ENCODE measurements at regions not wholly inside any gene's neighbourhood (a gene's known extent, or its start where the extent isn't known, plus 50 kb on each side); places are given as distances from the start of the nearest gene placed in this dataset.

GRCh38 chr4:62260254-62260653, 1060.1 kb downstream of the ADGRL3 start:
- DNase-seq (ENCODE audit: low read depth in 2 of 2) = no peak

- DNase-seq (ENCODE audit: low read depth in 2 of 2) = no peak
Observed at GRCh38 chr4:62256479-62256878, 1056.4 kb downstream of the ADGRL3 start.

DNA sequence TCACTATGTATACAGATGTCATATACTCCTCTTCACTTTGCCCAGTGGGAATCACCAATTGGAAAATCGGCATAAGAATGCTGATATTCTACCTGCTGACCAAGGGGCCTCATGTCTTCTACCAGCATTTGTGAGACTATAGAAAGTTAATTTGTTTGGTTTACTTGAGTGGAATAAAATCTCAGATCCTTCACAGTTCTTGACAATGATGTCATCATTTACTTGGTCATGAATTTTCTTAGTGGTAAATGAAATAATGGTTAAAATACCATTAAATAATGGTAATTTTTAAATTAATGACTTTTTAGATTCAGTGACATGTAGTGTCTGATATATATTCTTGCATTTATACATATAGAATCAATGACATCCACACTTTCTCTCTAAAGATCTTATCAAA, 1052.6 kb downstream of the ADGRL3 start:
- DNase-seq (ENCODE audit: low read depth in 2 of 2) = no peak

GRCh38 chr4:62250100-62250499, 1050.0 kb downstream of the ADGRL3 start:
- DNase-seq (ENCODE audit: low read depth in 2 of 2) = no peak

GRCh38 chr4:62243895-62244294, 1043.8 kb downstream of the ADGRL3 start:
- no peak for DNase-seq (ENCODE audit: low read depth in 2 of 2)

DNA sequence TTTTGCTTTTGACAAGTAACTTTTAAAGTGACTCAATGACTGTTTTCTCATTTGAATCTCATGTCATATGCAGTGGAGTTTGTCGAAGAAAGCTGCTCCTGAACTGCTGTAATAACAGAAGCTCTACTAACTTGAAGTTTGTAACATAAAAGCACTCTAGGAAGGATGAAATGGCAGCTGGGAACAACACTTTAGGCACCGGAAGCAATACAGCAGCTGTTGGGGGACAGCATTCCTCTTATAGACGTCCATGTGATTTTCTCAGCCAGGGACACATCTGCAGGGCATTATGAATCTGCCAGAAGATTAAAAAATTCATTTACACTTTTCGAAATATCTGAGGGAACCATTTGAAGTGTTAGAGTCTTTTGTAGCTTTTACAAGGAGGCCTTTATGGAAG, 1035.8 kb downstream of the ADGRL3 start:
- no peak for DNase-seq (ENCODE audit: low read depth in 2 of 2)

- no peak for DNase-seq (ENCODE audit: low read depth in 2 of 2)
Observed at GRCh38 chr4:62232814-62233213, 1032.7 kb downstream of the ADGRL3 start.

- DNase-seq (ENCODE audit: low read depth in 2 of 2) = no peak
Observed at GRCh38 chr4:62231994-62232393, 1031.9 kb downstream of the ADGRL3 start.

- no peak for DNase-seq (ENCODE audit: low read depth in 2 of 2)
Observed at GRCh38 chr4:62226082-62226481, 1026.0 kb downstream of the ADGRL3 start.

DNA sequence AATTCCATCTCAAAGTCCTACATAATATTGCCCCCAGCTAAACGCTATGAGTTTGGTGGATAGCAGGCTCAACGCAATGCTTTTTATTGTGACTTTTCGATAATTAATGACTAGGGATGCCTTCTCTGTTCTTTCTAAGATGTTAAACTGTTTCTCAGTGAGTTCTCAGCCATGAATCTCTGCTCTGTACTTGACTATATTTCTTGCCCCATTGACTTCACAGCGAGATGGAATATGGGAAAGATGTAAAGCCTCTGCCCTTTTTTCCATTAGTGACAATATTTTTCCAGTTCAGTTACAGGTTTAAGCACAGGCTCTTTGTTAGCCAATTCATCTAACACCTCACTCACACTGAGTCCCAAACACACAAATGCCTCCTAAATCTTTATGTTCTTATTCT, 1022.0 kb downstream of the ADGRL3 start:
- no peak for DNase-seq (ENCODE audit: low read depth in 2 of 2)

GRCh38 chr4:62210486-62210885, 1010.4 kb downstream of the ADGRL3 start:
- DNase-seq (ENCODE audit: low read depth in 2 of 2) = no peak

DNA sequence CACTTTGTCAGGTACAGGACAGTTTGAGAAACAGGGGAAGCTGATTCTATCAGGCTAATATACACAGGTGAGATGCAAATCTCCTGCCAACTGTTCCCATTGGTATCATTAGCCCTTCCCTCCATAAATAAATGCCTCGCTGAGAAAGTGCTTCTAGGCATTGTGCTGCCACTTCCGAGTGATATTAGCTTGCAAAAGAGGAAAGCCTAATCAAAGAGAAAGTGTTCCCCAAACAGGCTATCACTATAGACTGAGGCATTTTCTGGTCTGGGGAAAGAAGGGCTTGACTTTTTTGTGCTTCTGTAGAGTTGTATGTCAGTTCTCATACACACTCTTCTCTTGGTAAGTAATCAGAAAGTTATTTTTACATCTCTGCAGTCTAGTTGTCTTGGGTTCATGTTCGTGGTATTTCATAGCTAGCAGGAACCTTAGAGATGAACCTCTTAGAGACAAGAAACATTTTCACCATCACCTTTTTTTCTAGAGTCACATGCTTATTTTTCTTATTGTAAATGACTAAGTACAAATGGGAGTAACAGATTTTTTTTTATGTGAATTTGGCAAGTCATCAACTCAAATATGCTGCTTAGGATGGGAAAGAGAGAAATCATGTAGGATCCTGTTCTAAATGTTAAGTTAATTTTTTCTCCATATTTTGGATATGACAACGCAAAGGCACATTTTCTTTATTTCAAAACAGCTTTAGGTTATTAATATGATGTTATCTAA, 1009.8 kb downstream of the ADGRL3 start:
- DNase-seq (ENCODE audit: low read depth in 2 of 2) = no peak

- DNase-seq (ENCODE audit: low read depth in 2 of 2) = no peak
Observed at GRCh38 chr4:62208921-62209320, 1008.8 kb downstream of the ADGRL3 start.

DNA sequence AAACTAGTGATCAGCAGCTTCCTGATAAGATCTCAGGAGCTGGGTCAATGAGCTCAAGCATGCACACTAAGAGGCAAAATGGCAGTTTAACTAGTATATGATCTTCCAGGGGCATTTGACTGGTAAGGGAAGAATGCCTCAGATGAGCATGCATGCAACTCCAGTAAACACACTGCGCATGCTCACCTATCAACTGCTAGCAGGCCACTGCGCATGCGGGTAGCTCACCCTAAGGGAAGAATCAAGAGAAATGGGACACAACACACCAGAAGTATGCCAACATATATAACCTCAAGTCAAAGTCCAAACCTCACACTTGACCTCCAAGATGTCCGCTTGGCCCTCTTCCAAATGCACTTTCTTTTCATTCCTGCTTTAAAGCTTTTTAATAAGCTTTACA, 1004.0 kb downstream of the ADGRL3 start:
- DNase-seq (ENCODE audit: low read depth in 2 of 2) = no peak

- DNase-seq (ENCODE audit: low read depth in 2 of 2) = no peak
Observed at GRCh38 chr4:62199291-62199810, 999.2 kb downstream of the ADGRL3 start.

- DNase-seq (ENCODE audit: low read depth in 2 of 2) = no peak
Observed at GRCh38 chr4:62196338-62196737, 996.2 kb downstream of the ADGRL3 start.

DNA sequence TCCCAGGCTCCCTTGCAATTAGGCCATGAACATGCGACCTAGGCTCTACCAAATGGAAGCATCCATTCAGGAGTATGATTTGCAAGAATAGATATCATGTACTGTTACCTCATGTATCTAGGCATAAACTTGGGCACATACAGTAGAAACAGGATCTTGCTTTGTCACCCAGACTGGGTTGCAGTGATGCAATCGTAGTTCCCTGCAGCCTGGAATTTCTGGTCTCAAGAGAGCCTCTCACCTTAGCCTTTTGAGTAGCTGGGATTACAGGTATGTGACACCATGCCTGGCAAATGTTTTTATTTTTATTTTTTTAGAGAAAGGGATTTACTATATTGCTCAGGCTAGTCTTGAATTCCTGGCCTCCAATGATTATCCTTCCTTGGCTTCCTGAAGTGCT, 994.2 kb downstream of the ADGRL3 start:
- DNase-seq (ENCODE audit: low read depth in 2 of 2) = no peak

- DNase-seq (ENCODE audit: low read depth in 2 of 2) = no peak
Observed at GRCh38 chr4:62193761-62194160, 993.6 kb downstream of the ADGRL3 start.

DNA sequence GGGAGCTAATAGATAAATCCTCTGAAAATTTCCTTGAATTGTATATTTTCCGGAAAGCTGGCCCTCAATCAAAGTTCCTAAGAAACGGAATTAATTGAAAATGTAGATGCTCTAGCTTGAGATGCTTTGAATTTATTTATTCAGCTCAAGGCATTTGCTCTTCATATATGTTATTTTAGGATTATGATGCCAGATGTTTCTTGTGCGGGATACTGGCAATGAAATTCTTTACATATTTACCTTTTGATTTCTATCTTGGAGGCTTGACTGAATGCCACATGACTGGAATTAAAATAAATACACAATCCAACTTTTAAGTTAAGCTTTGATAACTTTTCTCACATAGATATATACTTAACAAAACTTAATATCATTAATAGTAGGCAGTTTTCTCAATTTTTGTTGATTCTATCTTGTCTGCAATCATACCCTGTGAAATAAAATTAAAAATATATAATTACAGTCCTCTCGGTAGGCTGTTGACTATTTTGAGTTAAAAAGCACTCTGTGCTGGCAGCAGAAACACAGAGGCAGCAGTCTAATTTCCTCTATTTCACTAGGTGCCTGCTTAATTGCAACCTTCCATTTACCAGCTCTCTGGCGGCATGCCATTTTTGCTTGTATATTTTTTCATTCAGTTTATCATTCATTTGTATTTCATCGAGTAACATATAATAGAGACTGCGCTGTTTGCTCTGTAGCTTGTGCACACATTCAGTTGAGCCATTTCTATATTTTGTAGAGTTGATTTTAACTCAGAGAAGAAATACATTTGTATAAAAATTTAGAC, 991.5 kb downstream of the ADGRL3 start:
- DNase-seq (ENCODE audit: low read depth in 2 of 2) = no peak

- no peak for DNase-seq (ENCODE audit: low read depth in 2 of 2)
Observed at GRCh38 chr4:62170235-62170634, 970.1 kb downstream of the ADGRL3 start.

GRCh38 chr4:62168681-62169080, 968.6 kb downstream of the ADGRL3 start:
- DNase-seq (ENCODE audit: low read depth in 2 of 2) = no peak

DNA sequence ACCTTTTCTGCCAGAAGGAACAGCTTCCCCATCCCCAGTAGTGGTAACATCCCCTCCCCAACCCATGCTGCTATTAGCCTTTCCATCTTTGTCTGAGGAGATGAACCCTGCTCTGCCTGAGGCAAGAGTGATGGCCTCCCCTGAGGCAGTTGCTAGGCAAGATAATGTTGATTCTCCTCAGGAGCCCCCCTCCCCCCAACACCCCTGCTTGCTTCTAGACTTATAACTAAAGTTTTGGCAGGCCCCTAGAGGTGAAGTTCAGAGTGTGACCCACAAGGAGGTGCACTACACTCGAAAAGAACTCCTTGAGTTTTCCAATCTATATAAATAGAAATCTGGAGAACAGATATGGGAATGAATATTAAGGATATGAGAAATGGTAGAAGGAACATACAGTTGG, 962.5 kb downstream of the ADGRL3 start:
- no peak for DNase-seq (ENCODE audit: low read depth in 2 of 2)

- DNase-seq (ENCODE audit: low read depth in 2 of 2) = no peak
Observed at GRCh38 chr4:62161446-62161845, 961.3 kb downstream of the ADGRL3 start.

Measured in stimulated activated CD4-positive, alpha-beta T cell treated with anti-CD3 and anti-CD28 coated beads, Interleukin-4, amount 100 ng/mL, for 48 hours (primary cell).